ENCODE measurements at regions not wholly inside any gene's neighbourhood (a gene's known extent, or its start where the extent isn't known, plus 50 kb on each side); places are given as distances from the start of the nearest gene placed in this dataset.

DNA sequence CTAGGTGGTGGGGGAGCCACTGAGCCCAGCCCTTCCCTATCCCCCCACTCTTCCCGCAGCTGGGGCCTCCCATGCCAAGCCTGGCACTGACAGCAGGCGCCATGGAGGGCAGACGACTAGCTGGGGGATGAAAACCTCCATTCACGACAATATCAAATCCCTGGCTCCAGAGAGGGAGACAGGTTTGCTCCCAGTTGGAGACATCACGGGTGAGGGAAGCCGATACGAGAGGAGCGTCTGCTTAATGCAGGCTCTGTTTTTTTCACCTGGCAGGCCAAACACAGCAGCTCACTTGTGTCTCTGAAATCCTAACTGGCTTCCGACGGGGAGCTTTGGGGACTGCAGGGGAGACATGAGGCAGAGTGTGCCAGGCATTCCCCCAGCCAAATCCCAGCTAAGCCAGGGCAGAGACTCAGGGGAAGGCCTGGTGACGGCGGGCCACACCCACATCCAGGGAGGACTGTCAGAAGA is 307.4 kb upstream of the ZMIZ1 start:
- TF ChIP-seq EP300 (IDR thresholded peaks at IDR 0.05) (no peak), POLR2A (IDR thresholded peaks at IDR 0.05) (no peak)
- TF ChIP-seq, protein P1, sequence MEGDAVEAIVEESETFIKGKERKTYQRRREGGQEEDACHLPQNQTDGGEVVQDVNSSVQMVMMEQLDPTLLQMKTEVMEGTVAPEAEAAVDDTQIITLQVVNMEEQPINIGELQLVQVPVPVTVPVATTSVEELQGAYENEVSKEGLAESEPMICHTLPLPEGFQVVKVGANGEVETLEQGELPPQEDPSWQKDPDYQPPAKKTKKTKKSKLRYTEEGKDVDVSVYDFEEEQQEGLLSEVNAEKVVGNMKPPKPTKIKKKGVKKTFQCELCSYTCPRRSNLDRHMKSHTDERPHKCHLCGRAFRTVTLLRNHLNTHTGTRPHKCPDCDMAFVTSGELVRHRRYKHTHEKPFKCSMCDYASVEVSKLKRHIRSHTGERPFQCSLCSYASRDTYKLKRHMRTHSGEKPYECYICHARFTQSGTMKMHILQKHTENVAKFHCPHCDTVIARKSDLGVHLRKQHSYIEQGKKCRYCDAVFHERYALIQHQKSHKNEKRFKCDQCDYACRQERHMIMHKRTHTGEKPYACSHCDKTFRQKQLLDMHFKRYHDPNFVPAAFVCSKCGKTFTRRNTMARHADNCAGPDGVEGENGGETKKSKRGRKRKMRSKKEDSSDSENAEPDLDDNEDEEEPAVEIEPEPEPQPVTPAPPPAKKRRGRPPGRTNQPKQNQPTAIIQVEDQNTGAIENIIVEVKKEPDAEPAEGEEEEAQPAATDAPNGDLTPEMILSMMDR (IDR thresholded peaks at IDR 0.05): no peak
